ENCODE measurements at regions not wholly inside any gene's neighbourhood (a gene's known extent, or its start where the extent isn't known, plus 50 kb on each side); places are given as distances from the start of the nearest gene placed in this dataset.

DNA sequence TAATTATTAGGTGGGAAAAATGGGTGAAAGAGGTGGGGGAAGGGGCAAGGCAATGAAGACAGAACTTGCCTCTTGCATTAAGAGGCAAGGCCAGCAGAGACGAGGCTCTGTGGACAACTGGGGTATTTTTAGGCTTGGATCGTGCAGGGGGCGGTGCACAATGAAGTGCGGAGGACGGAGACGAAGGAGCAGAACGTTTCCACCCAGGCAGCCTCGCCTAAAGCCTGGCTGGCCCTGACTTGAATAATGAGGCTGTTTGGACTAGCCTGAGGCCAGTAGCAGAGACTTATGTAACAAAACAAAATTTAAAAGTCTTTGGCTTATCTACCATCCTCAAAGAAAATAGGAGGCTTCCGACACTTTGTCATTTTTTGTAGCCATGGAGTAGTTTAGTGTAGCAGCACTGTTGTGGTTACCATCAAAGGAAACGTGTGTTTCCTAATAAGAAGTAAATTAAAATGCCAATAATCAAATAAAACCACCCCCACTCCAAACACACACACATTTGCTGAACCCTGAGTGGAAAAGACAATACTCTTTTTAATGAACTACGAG, 370.0 kb upstream of the CNR1 start:
- TF ChIP-seq EZH2 (IDR thresholded peaks at IDR 0.05; ENCODE audit: low read length, missing control alignments): no peak
- TF ChIP-seq CTCF (conservative IDR thresholded peaks at IDR 0.05 in 1 of 2, IDR thresholded peaks at IDR 0.05 in 1 of 2; ENCODE audit: low read depth in 1 of 2, low read length in 2 of 2): no peak
- no peak overlapping the region for H2AFZ ChIP-seq (ENCODE audit: low read length)
- no peak for DNase-seq (ENCODE audit: low read depth in 2 of 2)
- no peak overlapping the region for H3K4me2 ChIP-seq (ENCODE audit: extremely low read depth, insufficient read depth, low read length)
- H3K9ac ChIP-seq (ENCODE audit: insufficient read depth, low read length): no peak overlapping the region
- no peak overlapping the region for H3K4me3 ChIP-seq (replicated peaks in 1 of 4; ENCODE audit: control extremely low read depth in 1 of 4, insufficient read depth in 1 of 4, low read depth in 3 of 4, low read length in 4 of 4)
- no peaks in the 10 kb centered on the region for H4K20me1 ChIP-seq (ENCODE audit: control insufficient read depth, extremely low read depth, insufficient read depth, low read length)
- H3K4me1 ChIP-seq (ENCODE audit: control insufficient read depth, extremely low read depth, insufficient read depth, low read length): no peaks in the 10 kb centered on the region
- H3K79me2 ChIP-seq (ENCODE audit: control insufficient read depth, insufficient read depth, low read length): no peaks in the 10 kb centered on the region
- no peaks in the 10 kb centered on the region for H3K27me3 ChIP-seq (ENCODE audit: control insufficient read depth, insufficient read depth, low read length)
- no peak overlapping the region for H3K27ac ChIP-seq (ENCODE audit: insufficient read depth, low read length)
- no peaks in the 10 kb centered on the region for H3K36me3 ChIP-seq (ENCODE audit: control insufficient read depth, insufficient read depth, low read length)
- H3K9me3 ChIP-seq (ENCODE audit: control insufficient read depth, insufficient read depth, low read depth, low read length): no peaks in the 10 kb centered on the region

DNA sequence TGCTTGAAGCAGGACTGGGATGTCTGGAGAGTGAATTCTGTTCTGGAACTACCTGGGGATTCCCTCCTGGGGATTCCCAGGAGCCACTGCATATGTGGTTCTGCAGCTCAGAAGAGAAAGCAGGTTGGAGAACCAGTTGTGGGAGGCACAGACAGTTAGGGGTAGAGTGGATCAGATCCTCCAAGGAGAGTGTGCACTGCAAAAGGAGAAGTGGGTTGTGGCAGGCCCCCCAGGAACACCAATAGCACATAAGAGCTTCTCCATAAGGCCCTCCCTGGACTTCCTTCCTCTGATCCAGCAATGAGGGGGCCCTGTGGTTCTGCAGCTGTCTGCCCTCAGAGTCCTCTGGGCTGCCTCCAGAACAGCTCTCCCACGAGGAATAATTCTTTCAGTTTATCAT, 369.2 kb upstream of the CNR1 start:
- Histone ChIP-seq H3K4me3 (replicated peaks in 1 of 4; ENCODE audit: control extremely low read depth in 1 of 4, insufficient read depth in 1 of 4, low read depth in 3 of 4, low read length in 4 of 4) (no peak overlapping the region), H3K36me3 (ENCODE audit: control insufficient read depth, insufficient read depth, low read length) (no peaks in the 10 kb centered on the region), H3K27me3 (ENCODE audit: control insufficient read depth, insufficient read depth, low read length) (no peaks in the 10 kb centered on the region), H3K9ac (ENCODE audit: insufficient read depth, low read length) (no peak overlapping the region), H3K4me2 (ENCODE audit: extremely low read depth, insufficient read depth, low read length) (no peak overlapping the region), H4K20me1 (ENCODE audit: control insufficient read depth, extremely low read depth, insufficient read depth, low read length) (no peaks in the 10 kb centered on the region), H3K27ac (ENCODE audit: insufficient read depth, low read length) (no peak overlapping the region), H3K4me1 (ENCODE audit: control insufficient read depth, extremely low read depth, insufficient read depth, low read length) (no peaks in the 10 kb centered on the region), H2AFZ (ENCODE audit: low read length) (no peak overlapping the region), H3K9me3 (ENCODE audit: control insufficient read depth, insufficient read depth, low read depth, low read length) (no peaks in the 10 kb centered on the region), H3K79me2 (ENCODE audit: control insufficient read depth, insufficient read depth, low read length) (no peaks in the 10 kb centered on the region)
- TF ChIP-seq CTCF (conservative IDR thresholded peaks at IDR 0.05 in 1 of 2, IDR thresholded peaks at IDR 0.05 in 1 of 2; ENCODE audit: low read depth in 1 of 2, low read length in 2 of 2) (no peak), EZH2 (IDR thresholded peaks at IDR 0.05; ENCODE audit: low read length, missing control alignments) (no peak)
- DNase-seq (ENCODE audit: low read depth in 2 of 2): no peak

DNA sequence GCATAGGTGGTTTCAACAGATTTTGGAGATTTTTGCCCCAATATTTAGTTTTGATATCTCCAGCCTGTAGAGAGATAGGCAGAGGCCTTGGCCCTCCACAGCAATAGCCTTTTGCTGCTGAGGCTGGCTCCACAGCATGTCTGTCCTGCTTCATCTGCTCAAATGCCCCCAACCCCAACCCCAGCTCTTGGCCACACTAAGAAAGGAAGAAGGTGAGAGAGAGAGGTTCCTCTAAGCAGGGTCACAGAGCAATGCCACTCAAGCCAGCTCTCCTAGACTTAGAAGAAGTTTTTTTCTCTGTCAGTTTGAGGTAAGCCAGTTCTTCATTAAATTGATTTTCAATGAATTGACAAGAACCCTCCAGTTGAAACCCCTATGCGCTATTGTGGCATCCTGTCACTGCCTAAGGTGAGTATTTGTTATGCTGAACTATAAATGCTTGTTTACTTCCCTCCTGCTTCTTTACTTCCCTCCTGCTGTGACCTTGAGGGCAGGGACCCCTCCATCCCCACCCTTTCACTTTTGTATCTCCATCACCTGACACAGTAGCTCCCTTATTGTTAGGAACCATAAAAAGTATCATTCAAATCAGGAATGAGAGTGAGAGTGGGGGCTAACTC, 366.2 kb upstream of the CNR1 start:
- TF ChIP-seq EZH2 (IDR thresholded peaks at IDR 0.05; ENCODE audit: low read length, missing control alignments) (no peak), CTCF (conservative IDR thresholded peaks at IDR 0.05 in 1 of 2, IDR thresholded peaks at IDR 0.05 in 1 of 2; ENCODE audit: low read depth in 1 of 2, low read length in 2 of 2) (no peak)
- H2AFZ ChIP-seq (ENCODE audit: low read length): no peak overlapping the region
- DNase-seq (ENCODE audit: low read depth in 2 of 2): no peak
- H3K36me3 ChIP-seq (ENCODE audit: control insufficient read depth, insufficient read depth, low read length): no peaks in the 10 kb centered on the region
- no peak overlapping the region for H3K27ac ChIP-seq (ENCODE audit: insufficient read depth, low read length)
- H3K27me3 ChIP-seq (ENCODE audit: control insufficient read depth, insufficient read depth, low read length): no peaks in the 10 kb centered on the region
- H3K9me3 ChIP-seq (ENCODE audit: control insufficient read depth, insufficient read depth, low read depth, low read length): no peaks in the 10 kb centered on the region
- no peak overlapping the region for H3K4me3 ChIP-seq (replicated peaks in 1 of 4; ENCODE audit: control extremely low read depth in 1 of 4, insufficient read depth in 1 of 4, low read depth in 3 of 4, low read length in 4 of 4)
- H3K4me1 ChIP-seq (ENCODE audit: control insufficient read depth, extremely low read depth, insufficient read depth, low read length): no peaks in the 10 kb centered on the region
- H4K20me1 ChIP-seq (ENCODE audit: control insufficient read depth, extremely low read depth, insufficient read depth, low read length): no peaks in the 10 kb centered on the region
- H3K9ac ChIP-seq (ENCODE audit: insufficient read depth, low read length): no peak overlapping the region
- H3K79me2 ChIP-seq (ENCODE audit: control insufficient read depth, insufficient read depth, low read length): no peaks in the 10 kb centered on the region
- H3K4me2 ChIP-seq (ENCODE audit: extremely low read depth, insufficient read depth, low read length): no peak overlapping the region

All from fibroblast of lung (primary cell).